Activated B cell treated with CpG ODN at 0.5 μM for 24 hours (primary cell): ENCODE measurements at regions not wholly inside any gene's neighbourhood (a gene's known extent, or its start where the extent isn't known, plus 50 kb on each side); places are given as distances from the start of the nearest gene placed in this dataset.

Experiments
- ATAC-seq: fragments of 200-7000 bp; cut with Tn5 transposase; one replicate; pipeline ENCODE4 v1.10.0; 2021; ENCODE audit warnings: low read depth, mild to moderate bottlenecking, moderate library complexity
- CTCF ChIA-PET: fragments of 350-600 bp; sonication (Branson Sonifier 250); formaldehyde crosslinking; loops from one replicate; lab custom pipeline; 2021; ENCODE audit warnings: antibody characterized with exemption; lab: Charles Lee
- POLR2A ChIA-PET: fragments of 350-600 bp; sonication (Branson Sonifier 250); formaldehyde crosslinking; loops from one replicate; lab custom pipeline; 2021; ENCODE audit warnings: antibody characterized with exemption; lab: Charles Lee
- DNase-seq: peaks from one replicate; pipeline ENCODE4 v3.0.0; 2022
- H3K27ac Mint-ChIP-seq: one replicate; pipeline ENCODE4 v1.8.0; 2020; ENCODE audit warnings: mixed read lengths
- H3K27me3 Mint-ChIP-seq: one replicate; pipeline ENCODE4 v1.8.0; 2021; ENCODE audit warnings: mixed read lengths
- H3K36me3 Mint-ChIP-seq: one replicate; pipeline ENCODE4 v1.8.0; 2021; ENCODE audit warnings: low read depth, mixed read lengths
- H3K4me1 Mint-ChIP-seq: one replicate; pipeline ENCODE4 v1.8.0; 2021; ENCODE audit warnings: mixed read lengths
- H3K4me3 Mint-ChIP-seq: one replicate; pipeline ENCODE4 v1.8.0; 2020; ENCODE audit warnings: mild to moderate bottlenecking, mixed read lengths
- H3K9me3 Mint-ChIP-seq: one replicate; pipeline ENCODE4 v1.8.0; 2020; ENCODE audit warnings: mixed read lengths
- CTCF ChIP-seq: fragments of 200-600 bp; IDR thresholded peaks from one replicate; pipeline ENCODE4 v1.8.0; 2022; ENCODE audit warnings: antibody characterized with exemption, mild to moderate bottlenecking
- intact Hi-C: fragments of 100-400 bp; cut with micrococcal nuclease; formaldehyde crosslinking; loops from one replicate; pipeline ENCODE4 v1.15.1; 2024

- DNase-seq = no peak
- POLR2A ChIA-PET = no interaction called here
- no peaks in the 10 kb centered on the region for H3K4me1 Mint-ChIP-seq
- H3K36me3 Mint-ChIP-seq = no peaks in the 10 kb centered on the region
- H3K27me3 Mint-ChIP-seq = no peaks in the 10 kb centered on the region
- H3K27ac Mint-ChIP-seq = no peak overlapping the region
- peaks cover 4% of the 10 kb centered on the region for H3K9me3 Mint-ChIP-seq
- CTCF ChIA-PET = no interaction called here
- no peak for TF ChIP-seq CTCF
- no peak for ATAC-seq
- intact Hi-C loops = no loop called here
- no peak overlapping the region for H3K4me3 Mint-ChIP-seq
Observed at GRCh38 chr5:28770307-28770706, 1731.9 kb upstream of the CDH9 start.

- no peak for DNase-seq
- no peaks in the 10 kb centered on the region for H3K4me1 Mint-ChIP-seq
- peaks cover under 1% of the 10 kb centered on the region for H3K9me3 Mint-ChIP-seq
- no peak overlapping the region for H3K27ac Mint-ChIP-seq
- TF ChIP-seq CTCF = no peak
- ChIA-PET POLR2A (no interaction called here), CTCF (no interaction called here)
- H3K27me3 Mint-ChIP-seq = no peaks in the 10 kb centered on the region
- no peak overlapping the region for H3K4me3 Mint-ChIP-seq
- no peak for ATAC-seq
- intact Hi-C loops = no loop called here
- no peaks in the 10 kb centered on the region for H3K36me3 Mint-ChIP-seq
Observed at GRCh38 chr5:28766565-28767158, 1728.3 kb upstream of the CDH9 start.

- no peaks in the 10 kb centered on the region for H3K36me3 Mint-ChIP-seq
- ATAC-seq (no peak), DNase-seq (no peak)
- H3K9me3 Mint-ChIP-seq = peaks cover 9% of the 10 kb centered on the region
- H3K27me3 Mint-ChIP-seq = no peaks in the 10 kb centered on the region
- CTCF ChIA-PET = no interaction called here
- no peak overlapping the region for H3K27ac Mint-ChIP-seq
- POLR2A ChIA-PET = no interaction called here
- H3K4me1 Mint-ChIP-seq = no peaks in the 10 kb centered on the region
- TF ChIP-seq CTCF = no peak
- intact Hi-C loops = no loop called here
- H3K4me3 Mint-ChIP-seq = no peak overlapping the region
Observed at GRCh38 chr5:28751396-28751795, 1713.0 kb upstream of the CDH9 start.

GRCh38 chr5:28750251-28750650, 1711.9 kb upstream of the CDH9 start:
- ChIA-PET POLR2A (no interaction called here), CTCF (no interaction called here)
- Mint-ChIP-seq H3K4me3 (no peak overlapping the region), H3K27me3 (no peaks in the 10 kb centered on the region), H3K4me1 (no peaks in the 10 kb centered on the region), H3K9me3 (peaks cover 6% of the 10 kb centered on the region), H3K27ac (no peak overlapping the region), H3K36me3 (no peaks in the 10 kb centered on the region)
- intact Hi-C loops = no loop called here
- DNase-seq (no peak), ATAC-seq (no peak)
- TF ChIP-seq CTCF = no peak

- ChIA-PET CTCF (no interaction called here), POLR2A (no interaction called here)
- DNase-seq = no peak
- Mint-ChIP-seq H3K27ac (no peak overlapping the region), H3K36me3 (no peaks in the 10 kb centered on the region), H3K27me3 (no peaks in the 10 kb centered on the region), H3K4me3 (no peak overlapping the region), H3K9me3 (peaks cover 4% of the 10 kb centered on the region), H3K4me1 (no peaks in the 10 kb centered on the region)
- no peak for ATAC-seq
- intact Hi-C loops = no loop called here
- TF ChIP-seq CTCF = no peak
Observed at GRCh38 chr5:28748446-28748845, 1710.1 kb upstream of the CDH9 start.
